VCaP (cell line): ENCODE measurements at regions not wholly inside any gene's neighbourhood (a gene's known extent, or its start where the extent isn't known, plus 50 kb on each side); places are given as distances from the start of the nearest gene placed in this dataset.
"Not testable (repeated sequence)": the region's sequence is repeated elsewhere in the genome, so short reads cannot be mapped to it uniquely, and the experiment has no call there.

ENCODE experiments used
- H3K27ac ChIP-seq: fragments of 450-650 bp; 2 replicates; pipeline ENCODE4 v1.5.1; 2017
- TF ChIP-seq, protein P1 (sequence below): fragments of 450-650 bp; conservative IDR thresholded peaks from 2 replicates; pipeline ENCODE4 v1.5.1; 2017; ENCODE audit warnings: mild to moderate bottlenecking, moderate library complexity

DNA sequence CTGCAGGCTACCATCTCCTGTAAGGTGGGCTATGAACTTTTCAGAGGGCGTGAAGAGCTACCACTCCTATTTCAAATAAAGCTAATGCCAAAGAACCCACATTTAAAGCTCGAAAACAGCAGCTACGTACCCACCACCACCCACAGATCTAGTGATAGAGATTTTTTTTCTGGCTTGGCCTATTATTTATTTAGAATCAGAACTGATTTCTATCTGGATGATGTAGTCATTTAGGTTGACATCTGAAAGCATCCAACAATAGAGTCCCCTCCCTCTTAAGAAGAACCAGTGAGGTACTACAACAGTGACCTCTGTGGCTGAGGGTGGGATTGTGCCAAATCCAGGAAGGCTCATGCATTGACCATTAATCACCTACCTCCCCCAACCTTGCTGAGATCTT lies 113.8 kb upstream of the ADO start:
- TF ChIP-seq, protein P1, sequence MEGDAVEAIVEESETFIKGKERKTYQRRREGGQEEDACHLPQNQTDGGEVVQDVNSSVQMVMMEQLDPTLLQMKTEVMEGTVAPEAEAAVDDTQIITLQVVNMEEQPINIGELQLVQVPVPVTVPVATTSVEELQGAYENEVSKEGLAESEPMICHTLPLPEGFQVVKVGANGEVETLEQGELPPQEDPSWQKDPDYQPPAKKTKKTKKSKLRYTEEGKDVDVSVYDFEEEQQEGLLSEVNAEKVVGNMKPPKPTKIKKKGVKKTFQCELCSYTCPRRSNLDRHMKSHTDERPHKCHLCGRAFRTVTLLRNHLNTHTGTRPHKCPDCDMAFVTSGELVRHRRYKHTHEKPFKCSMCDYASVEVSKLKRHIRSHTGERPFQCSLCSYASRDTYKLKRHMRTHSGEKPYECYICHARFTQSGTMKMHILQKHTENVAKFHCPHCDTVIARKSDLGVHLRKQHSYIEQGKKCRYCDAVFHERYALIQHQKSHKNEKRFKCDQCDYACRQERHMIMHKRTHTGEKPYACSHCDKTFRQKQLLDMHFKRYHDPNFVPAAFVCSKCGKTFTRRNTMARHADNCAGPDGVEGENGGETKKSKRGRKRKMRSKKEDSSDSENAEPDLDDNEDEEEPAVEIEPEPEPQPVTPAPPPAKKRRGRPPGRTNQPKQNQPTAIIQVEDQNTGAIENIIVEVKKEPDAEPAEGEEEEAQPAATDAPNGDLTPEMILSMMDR: no peak
- no peak overlapping the region for H3K27ac ChIP-seq

DNA sequence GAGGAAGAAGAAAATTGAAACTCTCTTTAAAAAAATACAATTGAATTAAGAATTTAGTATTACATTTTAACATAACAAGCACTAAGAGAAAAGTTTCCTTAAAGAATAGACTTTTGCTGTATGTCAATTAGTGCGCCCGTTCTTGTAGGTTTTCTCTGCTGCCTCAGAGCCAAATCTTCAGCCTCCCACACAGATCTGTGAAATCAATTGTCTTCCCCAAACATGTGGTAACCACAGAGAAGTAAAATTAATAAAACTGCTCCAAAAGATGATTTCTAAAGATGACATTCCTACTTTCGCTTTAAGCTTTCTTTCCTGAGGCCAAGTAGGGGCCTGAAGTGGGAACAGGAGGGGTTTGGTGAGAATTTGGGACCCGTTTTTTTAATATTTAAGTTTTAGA lies 113.2 kb upstream of the ADO start:
- H3K27ac ChIP-seq: no peak overlapping the region
- TF ChIP-seq, protein P1: no peak

DNA sequence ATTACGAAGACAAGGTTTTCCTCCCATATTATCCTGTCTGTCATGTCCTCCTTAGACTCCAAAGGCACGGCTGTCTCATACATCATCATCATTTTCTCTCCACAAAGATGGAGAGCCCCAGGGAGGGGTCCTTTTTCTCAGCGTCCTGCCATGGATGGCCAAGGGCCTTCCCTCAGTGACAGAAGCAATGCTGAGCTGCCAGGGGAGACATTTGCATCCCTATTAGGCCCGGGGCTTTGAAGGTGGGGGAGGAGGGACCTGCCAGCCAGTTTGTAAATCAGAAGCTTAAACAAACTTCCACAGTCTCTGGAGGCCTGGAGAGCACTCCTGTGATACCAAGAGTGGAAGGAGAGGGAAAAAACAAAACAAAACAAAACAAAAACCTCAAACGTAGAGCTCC lies 112.4 kb upstream of the ADO start:
- no peak overlapping the region for H3K27ac ChIP-seq
- TF ChIP-seq, protein P1: no peak

DNA sequence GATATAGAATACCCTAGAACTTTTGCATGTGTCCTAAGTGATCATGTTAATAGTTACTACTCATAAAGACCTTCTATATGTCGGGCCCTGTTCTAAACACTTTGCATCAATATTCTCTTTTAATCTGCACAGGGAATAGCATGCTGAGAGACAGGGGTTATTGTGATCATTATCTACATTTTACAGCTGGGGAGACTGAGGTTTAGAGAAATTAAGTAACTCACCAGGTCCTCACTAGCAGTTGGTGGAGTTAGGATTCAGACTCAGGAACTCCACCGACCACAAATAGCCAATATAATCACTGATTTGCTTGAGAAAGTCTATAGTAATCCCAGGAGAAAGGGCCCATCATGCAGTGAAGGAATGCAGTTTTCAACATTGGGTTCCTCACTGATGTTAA lies 111.2 kb upstream of the ADO start:
- TF ChIP-seq, protein P1: no peak

DNA sequence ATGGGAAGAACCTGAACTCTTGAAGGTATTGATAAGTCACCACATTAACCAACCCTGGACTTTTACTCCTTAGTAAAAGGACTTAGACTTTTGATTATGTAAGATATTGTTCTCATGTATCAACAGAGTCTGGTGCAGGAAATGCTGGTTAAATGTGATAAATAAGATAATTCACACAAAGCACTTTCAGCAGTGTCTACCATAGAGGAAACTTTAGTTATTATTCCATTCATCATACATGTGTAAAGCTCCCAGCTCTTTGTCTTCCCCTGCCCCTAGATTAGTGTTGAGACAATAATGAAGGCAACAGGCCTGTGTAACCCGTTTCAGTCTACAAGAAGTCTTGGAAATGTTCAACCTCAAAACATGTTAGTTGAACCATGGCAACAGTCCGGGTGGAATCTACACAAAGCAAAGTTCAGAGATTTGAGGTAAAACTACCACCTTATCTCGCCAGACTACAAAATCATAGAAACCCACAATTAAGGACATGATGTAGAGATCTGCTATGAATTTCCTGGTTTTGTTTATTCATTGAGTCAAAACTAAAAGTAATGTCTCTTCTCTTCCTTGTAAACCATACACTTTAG lies 109.9 kb upstream of the ADO start:
- no peak overlapping the region for H3K27ac ChIP-seq
- TF ChIP-seq, protein P1: no peak

More for the DNA sequence above, 111.2 kb upstream of the ADO start:
- no peak overlapping the region for H3K27ac ChIP-seq

DNA sequence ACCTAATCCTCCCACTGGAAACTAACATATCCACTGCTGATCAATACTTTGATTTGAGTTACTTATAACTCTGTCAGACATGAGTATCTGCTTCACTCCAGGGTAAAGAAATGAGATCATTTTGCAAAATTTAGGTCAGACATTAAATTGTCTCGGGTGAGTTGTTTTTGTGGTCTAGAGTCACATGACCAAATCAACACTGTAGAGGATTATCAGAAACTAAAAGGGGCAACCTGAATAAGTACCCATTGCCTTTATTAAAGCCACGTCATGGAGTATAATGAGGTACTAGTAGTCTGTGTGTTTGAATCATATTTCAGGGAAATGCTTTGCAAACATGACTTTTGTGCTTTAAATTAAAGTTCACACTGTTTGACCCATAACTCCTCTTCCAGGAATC lies 107.7 kb upstream of the ADO start:
- TF ChIP-seq, protein P1: no peak
- H3K27ac ChIP-seq: no peak overlapping the region

DNA sequence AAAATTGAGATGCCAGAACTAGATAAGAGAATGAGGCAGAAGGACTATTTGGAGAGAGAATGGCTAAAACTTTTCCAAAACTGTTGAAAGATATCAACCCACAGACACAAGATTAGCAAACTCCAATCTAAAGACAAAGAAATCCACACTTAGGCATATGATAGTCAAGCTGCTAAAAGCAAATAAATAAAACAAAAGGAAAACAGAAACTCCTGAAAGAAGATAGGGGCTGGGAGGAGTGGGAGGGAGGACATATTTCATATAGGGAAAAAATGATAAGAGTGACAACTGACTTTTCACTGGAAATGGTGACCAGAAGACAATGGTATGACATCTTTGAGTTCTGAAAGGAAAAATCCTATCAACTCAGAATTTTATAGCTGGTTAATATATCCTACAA lies 105.4 kb upstream of the ADO start:
- TF ChIP-seq, protein P1: no peak
- no peak overlapping the region for H3K27ac ChIP-seq

DNA sequence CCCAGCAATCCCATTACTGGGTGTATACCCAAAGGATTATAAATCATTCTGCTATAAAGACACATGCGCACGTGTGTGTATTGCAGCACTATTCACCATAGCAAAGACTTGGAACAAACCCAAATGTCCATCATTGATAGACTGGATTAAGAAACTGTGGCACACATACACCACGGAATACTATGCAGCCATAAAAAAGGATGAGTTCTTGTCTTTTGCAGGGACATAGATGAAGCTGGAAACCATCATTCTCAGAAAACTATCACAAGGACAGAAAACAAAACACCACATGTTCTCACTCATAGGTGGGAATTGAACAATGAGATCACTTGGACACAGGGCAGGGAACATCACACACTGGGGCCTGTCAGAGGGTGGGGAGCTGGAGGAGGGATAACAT lies 100.4 kb upstream of the ADO start:
- not testable (repeated sequence) for H3K27ac ChIP-seq
